ENCODE measurements at regions not wholly inside any gene's neighbourhood (a gene's known extent, or its start where the extent isn't known, plus 50 kb on each side); places are given as distances from the start of the nearest gene placed in this dataset.

GRCh38 chr9:16068476-16068875, 515.6 kb downstream of the CCDC171 start:
- DNase-seq (ENCODE audit: low read depth, low spot score) (no peak), ATAC-seq (no peak)
- H3K36me3 ChIP-seq (ENCODE audit: control insufficient read depth, insufficient read depth, low read length), result no peaks in the 10 kb centered on the region
- no peak for TF ChIP-seq TCF7L2 (IDR thresholded peaks at IDR 0.05; ENCODE audit: low read depth, low read length)
- no peak for TF ChIP-seq SIN3A (IDR thresholded peaks at IDR 0.05; ENCODE audit: borderline replicate concordance, insufficient read depth, low read depth, low read length)
- TF ChIP-seq POLR2AphosphoS5 (IDR thresholded peaks at IDR 0.05; ENCODE audit: low read depth, low read length), result no peak
- TF ChIP-seq, protein P1, sequence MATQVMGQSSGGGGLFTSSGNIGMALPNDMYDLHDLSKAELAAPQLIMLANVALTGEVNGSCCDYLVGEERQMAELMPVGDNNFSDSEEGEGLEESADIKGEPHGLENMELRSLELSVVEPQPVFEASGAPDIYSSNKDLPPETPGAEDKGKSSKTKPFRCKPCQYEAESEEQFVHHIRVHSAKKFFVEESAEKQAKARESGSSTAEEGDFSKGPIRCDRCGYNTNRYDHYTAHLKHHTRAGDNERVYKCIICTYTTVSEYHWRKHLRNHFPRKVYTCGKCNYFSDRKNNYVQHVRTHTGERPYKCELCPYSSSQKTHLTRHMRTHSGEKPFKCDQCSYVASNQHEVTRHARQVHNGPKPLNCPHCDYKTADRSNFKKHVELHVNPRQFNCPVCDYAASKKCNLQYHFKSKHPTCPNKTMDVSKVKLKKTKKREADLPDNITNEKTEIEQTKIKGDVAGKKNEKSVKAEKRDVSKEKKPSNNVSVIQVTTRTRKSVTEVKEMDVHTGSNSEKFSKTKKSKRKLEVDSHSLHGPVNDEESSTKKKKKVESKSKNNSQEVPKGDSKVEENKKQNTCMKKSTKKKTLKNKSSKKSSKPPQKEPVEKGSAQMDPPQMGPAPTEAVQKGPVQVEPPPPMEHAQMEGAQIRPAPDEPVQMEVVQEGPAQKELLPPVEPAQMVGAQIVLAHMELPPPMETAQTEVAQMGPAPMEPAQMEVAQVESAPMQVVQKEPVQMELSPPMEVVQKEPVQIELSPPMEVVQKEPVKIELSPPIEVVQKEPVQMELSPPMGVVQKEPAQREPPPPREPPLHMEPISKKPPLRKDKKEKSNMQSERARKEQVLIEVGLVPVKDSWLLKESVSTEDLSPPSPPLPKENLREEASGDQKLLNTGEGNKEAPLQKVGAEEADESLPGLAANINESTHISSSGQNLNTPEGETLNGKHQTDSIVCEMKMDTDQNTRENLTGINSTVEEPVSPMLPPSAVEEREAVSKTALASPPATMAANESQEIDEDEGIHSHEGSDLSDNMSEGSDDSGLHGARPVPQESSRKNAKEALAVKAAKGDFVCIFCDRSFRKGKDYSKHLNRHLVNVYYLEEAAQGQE (IDR thresholded peaks at IDR 0.05; ENCODE audit: insufficient read depth in 1 of 2, low read depth in 2 of 2, low read length in 1 of 2), result no peak
- no peak for TF ChIP-seq CTCF (IDR thresholded peaks at IDR 0.05)
- H3K4me1 ChIP-seq (ENCODE audit: control insufficient read depth, insufficient read depth, low read length), result no peaks in the 10 kb centered on the region
- H3K27ac ChIP-seq (ENCODE audit: low read length), result no peak overlapping the region
- CTCF ChIA-PET, result no interaction called here
- no peak overlapping the region for H3K4me3 ChIP-seq (ENCODE audit: low read depth in 2 of 2, low read length in 2 of 2)
- no TSS peak for BruUV-seq (replicated peaks)
- intact Hi-C loops (cut with micrococcal nuclease; ENCODE audit: unreplicated experiment), result no loop called here
- H3K9me3 ChIP-seq (ENCODE audit: control insufficient read depth, insufficient read depth, low read depth, low read length), result no peaks in the 10 kb centered on the region
- in situ Hi-C loops (cut with HindIII; ENCODE audit: low pct_unique_long_range_greater_than_20kb, low sequenced_read_pairs), result no loop called here
- H3K27me3 ChIP-seq (ENCODE audit: control insufficient read depth, insufficient read depth, low read length), result no peaks in the 10 kb centered on the region
- POLR2A ChIA-PET, result no interaction called here

GRCh38 chr9:16069249-16069648, 516.4 kb downstream of the CCDC171 start:
- H3K36me3 ChIP-seq (ENCODE audit: control insufficient read depth, insufficient read depth, low read length), result no peaks in the 10 kb centered on the region
- intact Hi-C loops (cut with micrococcal nuclease; ENCODE audit: unreplicated experiment), result no loop called here
- TF ChIP-seq SIN3A (IDR thresholded peaks at IDR 0.05; ENCODE audit: borderline replicate concordance, insufficient read depth, low read depth, low read length) (no peak), CTCF (IDR thresholded peaks at IDR 0.05) (no peak), POLR2AphosphoS5 (IDR thresholded peaks at IDR 0.05; ENCODE audit: low read depth, low read length) (no peak), TCF7L2 (IDR thresholded peaks at IDR 0.05; ENCODE audit: low read depth, low read length) (no peak)
- TF ChIP-seq, protein P1 (IDR thresholded peaks at IDR 0.05; ENCODE audit: insufficient read depth in 1 of 2, low read depth in 2 of 2, low read length in 1 of 2), result no peak
- ChIA-PET CTCF (no interaction called here), POLR2A (no interaction called here)
- H3K27ac ChIP-seq (ENCODE audit: low read length), result no peak overlapping the region
- H3K4me1 ChIP-seq (ENCODE audit: control insufficient read depth, insufficient read depth, low read length), result no peaks in the 10 kb centered on the region
- no peaks in the 10 kb centered on the region for H3K9me3 ChIP-seq (ENCODE audit: control insufficient read depth, insufficient read depth, low read depth, low read length)
- DNase-seq (ENCODE audit: low read depth, low spot score) (no peak), ATAC-seq (no peak)
- BruUV-seq (replicated peaks), result no TSS peak
- H3K4me3 ChIP-seq (ENCODE audit: low read depth in 2 of 2, low read length in 2 of 2), result no peak overlapping the region
- in situ Hi-C loops (cut with HindIII; ENCODE audit: low pct_unique_long_range_greater_than_20kb, low sequenced_read_pairs), result no loop called here
- no peaks in the 10 kb centered on the region for H3K27me3 ChIP-seq (ENCODE audit: control insufficient read depth, insufficient read depth, low read length)
